Neuron (in vitro differentiated cells): ENCODE measurements at regions not wholly inside any gene's neighbourhood (a gene's known extent, or its start where the extent isn't known, plus 50 kb on each side); places are given as distances from the start of the nearest gene placed in this dataset.
"Not testable (repeated sequence)": the region's sequence is repeated elsewhere in the genome, so short reads cannot be mapped to it uniquely, and the experiment has no call there.

Source experiments
- H2AFZ ChIP-seq: one replicate; pipeline ENCODE4 v1.6.1; 2013; ENCODE audit warnings: low read depth, mild to moderate bottlenecking, inconsistent platforms, low read length, moderate library complexity
- H3K27me3 ChIP-seq: one replicate; pipeline ENCODE4 v1.6.1; 2013; ENCODE audit warnings: low read length; ENCODE audit not compliant: insufficient read depth
- H3K36me3 ChIP-seq: one replicate; pipeline ENCODE4 v1.6.1; 2013; ENCODE audit warnings: low read length; ENCODE audit not compliant: insufficient read depth
- H3K4me1 ChIP-seq: one replicate; pipeline ENCODE4 v1.6.1; 2013; ENCODE audit warnings: low read length; ENCODE audit not compliant: insufficient read depth
- H3K4me3 ChIP-seq: 2 replicates; pipeline ENCODE4 v1.5.1; 2013; ENCODE audit warnings: mild to moderate bottlenecking, low read length, moderate library complexity
- H3K9me3 ChIP-seq: one replicate; pipeline ENCODE4 v1.6.1; 2013; ENCODE audit warnings: low read length

DNA sequence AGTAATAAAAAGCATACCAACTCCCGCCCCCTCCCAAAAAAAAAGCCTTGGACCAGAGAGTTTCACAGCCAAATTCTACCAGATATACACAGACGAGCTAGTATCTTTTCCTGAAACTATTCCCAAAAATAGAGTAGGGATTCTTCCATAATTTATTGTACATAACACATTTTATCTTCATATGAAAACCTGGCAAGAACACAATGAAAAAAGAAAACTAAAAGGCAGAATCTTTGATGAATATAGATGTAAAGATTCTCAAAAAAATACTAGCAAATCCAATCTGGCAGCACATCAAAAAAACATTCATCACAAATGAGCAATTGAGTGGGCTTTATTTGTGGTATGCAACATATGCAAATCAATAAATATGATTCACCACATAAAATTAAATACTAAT lies 798.8 kb downstream of the CDH18 start:
- no peak overlapping the region for H3K4me3 ChIP-seq
- no peak overlapping the region for H2AFZ ChIP-seq
- H3K27me3 ChIP-seq: no peaks in the 10 kb centered on the region
- no peaks in the 10 kb centered on the region for H3K9me3 ChIP-seq
- H3K36me3 ChIP-seq: no peaks in the 10 kb centered on the region
- H3K4me1 ChIP-seq: no peaks in the 10 kb centered on the region

DNA sequence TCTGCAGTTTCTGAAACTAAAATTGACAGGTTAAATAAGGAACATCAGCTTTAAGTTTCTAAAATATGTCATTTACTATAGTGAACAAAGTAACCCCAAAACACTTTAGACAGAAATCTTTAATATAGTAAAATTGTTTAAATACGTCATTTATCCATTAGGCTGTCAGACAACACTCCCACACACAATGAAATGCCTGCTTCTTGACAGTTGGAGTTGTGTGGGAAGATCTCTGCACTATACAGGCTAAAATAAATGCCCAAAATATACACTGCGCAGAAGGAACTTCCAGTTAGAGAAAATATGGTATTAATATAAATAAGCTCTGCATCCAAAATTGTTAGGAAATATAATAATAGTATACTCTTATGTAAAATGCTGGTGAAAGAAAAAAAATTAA lies 794.4 kb downstream of the CDH18 start:
- Histone ChIP-seq H3K9me3 (no peaks in the 10 kb centered on the region), H3K36me3 (no peaks in the 10 kb centered on the region), H3K4me3 (no peak overlapping the region), H3K27me3 (no peaks in the 10 kb centered on the region), H2AFZ (no peak overlapping the region), H3K4me1 (no peaks in the 10 kb centered on the region)

DNA sequence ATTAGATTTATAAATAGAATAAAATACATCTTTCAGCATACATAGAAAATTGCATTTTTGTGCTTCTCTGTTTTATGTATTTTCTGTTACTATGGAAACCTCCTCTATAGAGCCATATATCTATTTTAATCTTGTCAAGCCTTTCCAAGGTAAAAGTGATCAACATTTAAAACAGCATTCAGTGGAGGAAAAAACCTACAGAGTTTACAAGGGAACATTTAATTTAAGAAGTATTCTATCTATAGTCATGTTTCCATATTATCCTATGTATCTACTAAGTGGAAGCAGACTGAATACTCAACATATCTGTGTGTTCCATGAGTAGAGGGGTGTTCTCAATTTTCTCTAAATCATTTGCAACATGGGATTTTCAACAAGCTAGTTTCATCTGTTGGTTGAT lies 791.4 kb downstream of the CDH18 start:
- Histone ChIP-seq H3K4me1 (no peaks in the 10 kb centered on the region), H2AFZ (no peak overlapping the region), H3K9me3 (no peaks in the 10 kb centered on the region), H3K36me3 (no peaks in the 10 kb centered on the region), H3K4me3 (no peak overlapping the region), H3K27me3 (no peaks in the 10 kb centered on the region)

DNA sequence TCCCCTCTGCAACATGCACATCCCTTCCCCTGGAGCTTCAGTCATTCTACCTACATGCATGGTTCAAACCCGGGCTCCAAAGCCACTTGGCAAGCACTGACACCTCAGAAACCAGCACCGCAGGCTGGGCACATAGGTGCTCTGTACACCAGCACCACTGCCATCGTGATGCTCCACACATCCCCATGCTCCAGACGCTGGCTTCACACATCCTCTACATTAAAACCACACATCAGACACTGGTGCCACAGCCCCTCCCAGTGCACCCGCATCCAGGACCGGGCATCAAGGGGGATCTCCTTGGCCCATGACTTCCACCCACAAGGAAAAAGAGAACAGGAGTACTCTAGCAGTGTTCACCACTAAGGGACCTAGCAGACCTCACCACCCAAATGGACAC lies 787.7 kb downstream of the CDH18 start:
- Histone ChIP-seq H3K4me3 (no peak overlapping the region), H3K36me3 (no peaks in the 10 kb centered on the region), H3K4me1 (no peaks in the 10 kb centered on the region), H2AFZ (no peak overlapping the region), H3K9me3 (no peaks in the 10 kb centered on the region), H3K27me3 (no peaks in the 10 kb centered on the region)

DNA sequence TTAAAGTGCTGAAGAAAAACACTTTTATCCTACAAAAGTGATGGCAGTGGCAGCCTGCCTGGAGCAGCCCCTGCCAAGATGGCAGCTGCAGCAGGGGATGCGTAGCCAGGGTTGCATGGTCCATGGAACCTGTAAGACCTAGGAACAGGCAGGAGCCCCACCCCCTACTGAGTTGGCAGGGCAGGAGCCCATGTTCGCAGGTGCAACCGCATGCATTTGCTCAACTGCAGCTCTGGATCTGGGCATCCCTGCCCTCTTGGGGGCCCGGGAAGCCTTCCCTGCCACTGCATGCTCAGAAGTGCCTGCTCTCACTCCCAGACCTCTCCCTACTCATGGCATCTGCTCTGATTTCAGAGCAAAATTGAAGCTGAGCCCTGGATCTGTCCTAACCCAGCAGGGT lies 779.6 kb downstream of the CDH18 start:
- Histone ChIP-seq H3K4me1 (no peaks in the 10 kb centered on the region), H3K27me3 (no peaks in the 10 kb centered on the region)

DNA sequence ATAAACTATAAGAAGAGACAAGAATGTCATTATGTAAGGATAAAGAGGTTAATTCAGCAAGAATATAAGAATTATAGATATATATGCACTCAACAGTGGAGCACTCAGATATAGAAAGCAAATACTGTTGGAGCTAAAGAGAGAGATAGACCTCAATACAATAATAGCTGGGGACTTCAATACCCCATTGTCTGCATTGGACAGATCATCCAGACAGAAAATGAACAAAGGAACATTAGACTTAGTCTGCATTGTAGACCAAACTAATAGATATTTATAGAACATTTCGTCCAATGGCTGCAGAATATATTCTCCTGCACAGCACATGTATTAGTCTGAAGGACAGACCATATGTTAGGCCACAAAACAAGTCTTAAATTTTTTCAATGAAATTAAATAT lies 777.1 kb downstream of the CDH18 start:
- H3K36me3 ChIP-seq: no peaks in the 10 kb centered on the region
- H3K4me3 ChIP-seq: no peak overlapping the region
- no peaks in the 10 kb centered on the region for H3K4me1 ChIP-seq
- no peak overlapping the region for H2AFZ ChIP-seq
- no peaks in the 10 kb centered on the region for H3K27me3 ChIP-seq
- no peaks in the 10 kb centered on the region for H3K9me3 ChIP-seq

More for the DNA sequence above, 779.6 kb downstream of the CDH18 start:
- Histone ChIP-seq H3K9me3 (no peaks in the 10 kb centered on the region), H3K4me3 (no peak overlapping the region), H3K36me3 (no peaks in the 10 kb centered on the region), H2AFZ (no peak overlapping the region)

DNA sequence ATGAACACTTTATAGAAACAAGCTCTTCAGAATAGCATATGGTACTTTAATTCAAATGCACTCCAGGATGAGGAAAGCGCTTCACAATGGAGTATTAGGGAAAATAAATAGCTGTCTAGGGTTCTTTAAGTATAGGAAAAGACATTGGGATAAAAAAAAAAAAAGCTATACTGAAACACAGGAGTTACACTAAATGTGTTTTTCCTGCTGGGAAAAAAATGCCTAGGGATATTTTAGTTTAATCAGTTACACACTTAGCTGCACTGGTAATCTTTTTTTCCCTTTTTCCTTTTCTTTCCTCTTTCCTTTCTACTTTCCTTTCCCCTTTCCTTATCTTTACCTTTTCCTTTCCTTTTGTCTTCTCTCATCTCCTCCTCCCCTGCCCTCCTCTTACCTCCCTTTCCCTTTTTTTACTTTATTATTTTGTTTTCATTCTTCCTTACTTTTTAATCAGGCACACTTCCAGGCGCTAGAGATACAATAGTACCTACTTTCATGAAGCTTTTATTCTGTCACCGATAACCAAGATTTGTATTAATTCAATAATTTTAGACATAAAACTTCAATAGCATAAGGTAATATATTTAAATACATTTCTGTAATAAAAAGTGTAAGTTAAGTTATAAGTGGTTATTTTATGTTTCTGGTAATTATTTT lies 758.7 kb downstream of the CDH18 start:
- Histone ChIP-seq H3K4me3 (no peak overlapping the region), H3K9me3 (no peaks in the 10 kb centered on the region), H2AFZ (no peak overlapping the region), H3K4me1 (no peaks in the 10 kb centered on the region), H3K27me3 (no peaks in the 10 kb centered on the region), H3K36me3 (no peaks in the 10 kb centered on the region)

DNA sequence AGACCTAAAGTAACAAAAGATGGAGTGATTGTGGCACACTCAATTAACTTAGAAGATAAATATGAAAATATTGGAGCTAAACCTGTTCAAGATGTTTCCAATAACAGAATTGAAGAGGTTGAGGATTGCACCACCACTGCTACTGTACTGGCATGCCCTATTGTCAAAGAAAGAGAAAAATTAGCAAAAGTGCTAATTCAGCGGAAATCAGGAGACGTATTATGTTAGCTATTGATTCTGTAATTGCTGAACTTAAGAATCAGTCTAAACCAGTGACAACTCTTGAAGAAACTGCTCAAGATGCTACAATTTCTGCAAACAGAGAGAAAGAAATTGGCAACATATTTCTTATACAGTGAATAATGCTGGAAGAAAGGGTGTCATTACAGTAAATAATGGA lies 754.4 kb downstream of the CDH18 start:
- no peak overlapping the region for H3K4me3 ChIP-seq
- H3K36me3 ChIP-seq: no peaks in the 10 kb centered on the region
- no peaks in the 10 kb centered on the region for H3K9me3 ChIP-seq
- H2AFZ ChIP-seq: no peak overlapping the region
- no peaks in the 10 kb centered on the region for H3K27me3 ChIP-seq
- H3K4me1 ChIP-seq: no peaks in the 10 kb centered on the region

DNA sequence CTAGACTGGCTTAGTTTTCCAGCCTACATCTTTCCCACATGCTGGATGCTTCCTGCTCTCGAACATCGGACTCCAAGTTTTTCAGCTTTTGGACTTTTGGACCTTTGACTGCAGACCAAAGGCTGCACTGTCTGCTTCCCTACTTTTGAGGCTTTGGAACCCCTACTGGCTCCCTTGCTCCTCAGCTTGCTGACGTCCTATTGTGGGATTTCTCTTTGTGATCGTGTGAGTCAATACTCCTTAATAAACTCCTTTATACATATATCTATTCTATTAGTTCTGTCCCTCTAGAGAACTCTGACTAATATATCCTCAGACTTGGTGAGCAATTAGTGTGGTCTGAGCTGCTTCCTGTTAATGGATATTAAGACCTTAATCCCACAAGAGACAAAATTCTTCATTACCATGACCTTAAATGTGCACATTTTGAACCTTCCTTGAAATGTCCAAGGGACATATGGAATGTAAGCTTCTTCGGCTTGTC lies 752.9 kb downstream of the CDH18 start:
- H3K36me3 ChIP-seq: no peaks in the 10 kb centered on the region
- peaks cover 5% of the 10 kb centered on the region for H3K4me1 ChIP-seq
- H3K4me3 ChIP-seq: no peak overlapping the region
- no peaks in the 10 kb centered on the region for H3K27me3 ChIP-seq
- no peak overlapping the region for H2AFZ ChIP-seq
- H3K9me3 ChIP-seq: no peaks in the 10 kb centered on the region

DNA sequence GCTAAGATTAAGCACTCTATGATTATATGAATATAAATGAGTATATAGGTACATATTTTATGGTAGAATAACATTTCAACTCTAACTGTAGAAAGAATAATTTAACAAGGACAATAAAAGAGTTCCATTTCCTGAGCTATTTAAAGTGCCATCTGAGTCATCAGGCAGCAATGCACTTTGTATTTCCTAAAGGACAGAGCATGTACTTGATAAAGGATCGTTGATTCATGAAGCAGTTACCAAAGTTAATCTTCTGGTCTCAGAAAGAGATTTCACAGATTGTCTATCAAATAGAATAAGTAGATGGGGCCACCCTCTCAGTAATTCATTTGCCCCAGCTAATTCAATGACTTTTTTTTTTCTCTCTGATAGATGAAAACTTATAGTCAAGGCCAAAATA lies 747.8 kb downstream of the CDH18 start:
- Histone ChIP-seq H3K9me3 (no peaks in the 10 kb centered on the region), H3K4me3 (no peak overlapping the region), H3K27me3 (no peaks in the 10 kb centered on the region), H3K36me3 (no peaks in the 10 kb centered on the region), H2AFZ (no peak overlapping the region), H3K4me1 (peaks cover 9% of the 10 kb centered on the region)

DNA sequence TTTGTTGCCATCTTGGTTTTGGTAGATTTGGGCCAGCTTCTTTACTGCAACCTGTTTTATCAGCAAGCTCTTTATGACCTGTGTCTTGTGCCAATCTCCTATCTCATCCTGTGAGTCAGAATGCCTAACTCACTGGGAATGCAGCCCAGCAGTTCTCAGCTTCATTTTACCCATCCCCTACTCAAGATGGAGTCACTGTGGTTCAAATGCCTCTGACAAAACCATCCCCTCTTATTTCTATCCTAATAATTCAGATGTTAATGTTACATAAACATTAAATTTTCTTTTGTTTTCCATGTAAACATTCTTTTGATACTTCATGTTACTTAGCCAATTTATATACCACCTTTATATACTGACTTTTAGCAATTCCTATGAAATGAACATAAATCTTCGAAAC lies 746.3 kb downstream of the CDH18 start:
- Histone ChIP-seq H3K4me3 (no peak overlapping the region), H2AFZ (no peak overlapping the region), H3K9me3 (no peaks in the 10 kb centered on the region), H3K36me3 (no peaks in the 10 kb centered on the region), H3K4me1 (peaks cover 9% of the 10 kb centered on the region), H3K27me3 (no peaks in the 10 kb centered on the region)

DNA sequence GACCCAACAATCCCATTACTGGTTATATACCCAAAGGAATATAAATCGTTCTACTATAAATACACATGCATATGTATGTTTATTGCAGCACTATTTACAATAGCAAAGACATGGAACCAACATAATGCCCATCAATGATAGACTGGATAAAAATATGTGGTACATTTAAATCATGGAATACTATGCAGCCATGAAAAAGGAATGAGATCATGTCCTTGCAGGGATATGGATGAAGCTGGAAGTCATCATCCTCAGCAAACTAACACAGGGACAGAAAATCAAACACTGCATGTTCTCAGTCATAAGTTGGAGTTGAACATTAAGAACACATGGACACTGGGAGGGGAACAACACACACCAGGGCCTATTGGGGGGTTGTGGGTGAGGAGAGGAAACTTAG lies 741.8 kb downstream of the CDH18 start:
- not testable (repeated sequence) for H3K9me3 ChIP-seq, H2AFZ ChIP-seq

DNA sequence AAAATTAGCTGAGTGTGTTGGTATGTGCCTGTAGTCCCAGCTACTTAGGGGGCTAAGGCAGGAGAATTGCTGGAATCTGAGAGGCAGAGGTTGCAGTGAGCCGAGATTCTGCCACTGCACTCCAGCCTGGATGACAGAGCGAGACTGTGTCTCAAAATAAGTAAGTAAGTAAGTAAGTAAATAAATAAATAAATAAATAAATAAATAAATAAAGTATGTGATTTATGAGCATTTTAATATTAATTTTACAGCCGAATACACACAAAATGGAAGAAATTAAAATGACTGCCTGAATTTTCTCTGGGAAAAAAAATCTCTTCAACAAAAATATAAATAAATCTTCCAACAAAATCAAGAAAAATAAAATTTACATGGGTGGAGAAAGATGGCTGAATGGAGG lies 740.7 kb downstream of the CDH18 start:
- Histone ChIP-seq H2AFZ (no peak overlapping the region), H3K4me3 (no peak overlapping the region), H3K4me1 (no peaks in the 10 kb centered on the region), H3K27me3 (no peaks in the 10 kb centered on the region), H3K36me3 (no peaks in the 10 kb centered on the region), H3K9me3 (no peaks in the 10 kb centered on the region)

More for the DNA sequence above, 741.8 kb downstream of the CDH18 start:
- H3K4me3 ChIP-seq, H3K27me3 ChIP-seq, H3K4me1 ChIP-seq, H3K36me3 ChIP-seq: not testable (repeated sequence)

DNA sequence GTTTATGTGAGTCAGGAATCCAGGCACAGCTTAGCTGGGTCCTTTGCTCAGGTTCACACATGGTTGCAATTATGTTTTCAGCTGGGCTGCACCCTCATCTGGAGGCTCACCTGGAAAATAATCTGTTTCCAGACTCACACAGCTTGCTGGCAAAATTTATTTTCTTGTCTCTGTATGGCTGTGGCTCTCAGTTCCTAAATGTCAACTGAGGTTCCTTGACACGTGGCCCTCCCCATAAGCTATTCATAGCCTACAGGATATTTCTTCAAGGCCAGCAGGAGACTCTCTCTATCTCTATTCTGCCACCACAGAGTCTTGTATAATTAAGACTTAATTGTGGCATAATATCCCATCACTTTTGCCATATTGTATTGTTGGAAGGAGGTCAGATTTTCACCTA lies 732.0 kb downstream of the CDH18 start:
- no peaks in the 10 kb centered on the region for H3K36me3 ChIP-seq
- no peak overlapping the region for H3K4me3 ChIP-seq
- H3K27me3 ChIP-seq: no peaks in the 10 kb centered on the region
- no peak overlapping the region for H2AFZ ChIP-seq
- no peaks in the 10 kb centered on the region for H3K4me1 ChIP-seq
- H3K9me3 ChIP-seq: no peaks in the 10 kb centered on the region
